ENCODE measurements at regions not wholly inside any gene's neighbourhood (a gene's known extent, or its start where the extent isn't known, plus 50 kb on each side); places are given as distances from the start of the nearest gene placed in this dataset.

DNA sequence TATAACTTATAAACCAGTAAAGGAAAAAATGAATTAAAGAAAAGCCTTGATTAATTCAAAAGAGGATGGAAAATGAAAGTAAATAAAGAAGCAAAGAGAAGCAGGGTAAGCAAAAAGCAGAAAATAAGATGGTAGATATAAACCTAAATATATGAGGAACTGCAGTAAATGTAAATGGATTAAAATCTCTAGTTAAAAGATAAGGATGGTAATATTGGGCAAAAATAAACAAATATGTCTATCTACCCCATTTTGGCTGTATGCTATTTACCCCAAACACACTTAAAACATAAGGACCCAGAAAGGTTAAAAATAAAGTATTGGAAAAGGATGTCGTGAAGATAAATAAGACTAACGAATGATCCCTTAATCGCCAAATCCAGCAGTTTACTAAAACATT lies 161.9 kb downstream of the FOXD2 start:
- TF ChIP-seq, protein P1, sequence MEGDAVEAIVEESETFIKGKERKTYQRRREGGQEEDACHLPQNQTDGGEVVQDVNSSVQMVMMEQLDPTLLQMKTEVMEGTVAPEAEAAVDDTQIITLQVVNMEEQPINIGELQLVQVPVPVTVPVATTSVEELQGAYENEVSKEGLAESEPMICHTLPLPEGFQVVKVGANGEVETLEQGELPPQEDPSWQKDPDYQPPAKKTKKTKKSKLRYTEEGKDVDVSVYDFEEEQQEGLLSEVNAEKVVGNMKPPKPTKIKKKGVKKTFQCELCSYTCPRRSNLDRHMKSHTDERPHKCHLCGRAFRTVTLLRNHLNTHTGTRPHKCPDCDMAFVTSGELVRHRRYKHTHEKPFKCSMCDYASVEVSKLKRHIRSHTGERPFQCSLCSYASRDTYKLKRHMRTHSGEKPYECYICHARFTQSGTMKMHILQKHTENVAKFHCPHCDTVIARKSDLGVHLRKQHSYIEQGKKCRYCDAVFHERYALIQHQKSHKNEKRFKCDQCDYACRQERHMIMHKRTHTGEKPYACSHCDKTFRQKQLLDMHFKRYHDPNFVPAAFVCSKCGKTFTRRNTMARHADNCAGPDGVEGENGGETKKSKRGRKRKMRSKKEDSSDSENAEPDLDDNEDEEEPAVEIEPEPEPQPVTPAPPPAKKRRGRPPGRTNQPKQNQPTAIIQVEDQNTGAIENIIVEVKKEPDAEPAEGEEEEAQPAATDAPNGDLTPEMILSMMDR (IDR thresholded peaks at IDR 0.05) = no peak
- TF ChIP-seq EP300 (IDR thresholded peaks at IDR 0.05) (no peak), POLR2AphosphoS5 (IDR thresholded peaks at IDR 0.05) (no peak), POLR2A (IDR thresholded peaks at IDR 0.05) (no peak)

Measured in gastroesophageal sphincter (tissue), 3 donors.